IMR-90 (cell line): ENCODE measurements at regions not wholly inside any gene's neighbourhood (a gene's known extent, or its start where the extent isn't known, plus 50 kb on each side); places are given as distances from the start of the nearest gene placed in this dataset.

ENCODE experiments used
- ATAC-seq: fragments of 200-7000 bp; cut with Tn5 transposase; 2 replicates; pipeline ENCODE4 v1.9.1; 2020; ENCODE audit warnings: low read depth, mild to moderate bottlenecking, moderate library complexity
- BruUV-seq: library from RNA; stranded (reverse); fragments of 400-500 nt; replicated peaks from 2 replicates; lab custom pipeline; 2021; lab: Mats Ljungman, UMichigan
- CTCF ChIA-PET: fragments of 300-600 bp; formaldehyde crosslinking; extraction: SDS; loops from one replicate; lab custom pipeline; 2021; ENCODE audit warnings: antibody characterized with exemption; lab: Yijun Ruan, JAX
- POLR2A ChIA-PET: fragments of 300-600 bp; sonication (Branson Sonifier 250); formaldehyde crosslinking; loops from one replicate; lab custom pipeline; 2022; ENCODE audit warnings: antibody characterized with exemption; ENCODE audit not compliant: unreplicated experiment; lab: Charles Lee
- DNase-seq: peaks from one replicate; pipeline ENCODE4 v3.0.0; 2013
- H2AFZ ChIP-seq: replicated peaks from 2 replicates; pipeline ENCODE3; 2013; ENCODE audit warnings: low read length, mild to moderate bottlenecking; ENCODE audit not compliant: poor library complexity
- H2AK5ac ChIP-seq: 2 replicates; pipeline ENCODE4 v1.6.1; 2013; ENCODE audit warnings: low read depth, low read length, inconsistent platforms
- H2AK9ac ChIP-seq: replicated peaks from 2 replicates; pipeline ENCODE3; 2013; ENCODE audit warnings: mild to moderate bottlenecking, low read depth, low read length, moderate library complexity; ENCODE audit not compliant: poor library complexity
- H2BK120ac ChIP-seq: 2 replicates; pipeline ENCODE4 v1.6.1; 2013; ENCODE audit warnings: low read depth, low read length, inconsistent platforms
- H2BK15ac ChIP-seq: 3 replicates; pipeline ENCODE4 v1.6.1; 2013; ENCODE audit warnings: low read depth, low read length, inconsistent platforms
- H2BK20ac ChIP-seq: 2 replicates; pipeline ENCODE4 v1.6.1; 2013; ENCODE audit warnings: low read depth, mild to moderate bottlenecking, inconsistent platforms, low read length, moderate library complexity
- H2BK5ac ChIP-seq: 2 replicates; pipeline ENCODE4 v1.6.1; 2013; ENCODE audit warnings: mild to moderate bottlenecking, low read depth, low read length, inconsistent platforms; ENCODE audit not compliant: poor library complexity, severe bottlenecking
- H3K14ac ChIP-seq: replicated peaks from 2 replicates; pipeline ENCODE4 v1.6.1; 2013; ENCODE audit warnings: low read depth, low read length, inconsistent platforms
- H3K18ac ChIP-seq: 2 replicates; pipeline ENCODE4 v1.6.1; 2013; ENCODE audit warnings: low read depth, low read length, control low read depth
- H3K23ac ChIP-seq: 2 replicates; pipeline ENCODE4 v1.6.1; 2013; ENCODE audit warnings: low read depth, low read length, inconsistent platforms
- H3K27ac ChIP-seq: 2 replicates; pipeline ENCODE4 v1.5.1; 2013; ENCODE audit warnings: mild to moderate bottlenecking, control low read depth, low read length; ENCODE audit not compliant: insufficient read depth
- H3K27me3 ChIP-seq: 2 replicates; pipeline ENCODE4 v1.6.1; 2013; ENCODE audit warnings: low read length; ENCODE audit not compliant: control insufficient read depth, insufficient read depth
- H3K36me3 ChIP-seq: 2 replicates; pipeline ENCODE4 v1.6.1; 2013; ENCODE audit warnings: low read length, mixed read lengths; ENCODE audit not compliant: control insufficient read depth, insufficient read depth
- H3K4ac ChIP-seq: 2 replicates; pipeline ENCODE4 v1.6.1; 2013; ENCODE audit warnings: low read depth, low read length, inconsistent platforms
- H3K4me1 ChIP-seq: 2 replicates; pipeline ENCODE4 v1.6.1; 2013; ENCODE audit warnings: low read length, mixed read lengths; ENCODE audit not compliant: control insufficient read depth, insufficient read depth
- H3K4me2 ChIP-seq: 2 replicates; pipeline ENCODE4 v1.6.1; 2013; ENCODE audit warnings: low read depth, mild to moderate bottlenecking, control low read depth, low read length, moderate library complexity
- H3K4me3 ChIP-seq: 2 replicates; pipeline ENCODE4 v1.5.1; 2013; ENCODE audit warnings: low read depth, mild to moderate bottlenecking, control low read depth, low read length, moderate library complexity; ENCODE audit not compliant: insufficient read depth
- H3K56ac ChIP-seq: 2 replicates; pipeline ENCODE4 v1.6.1; 2013; ENCODE audit warnings: low read length, inconsistent platforms; ENCODE audit not compliant: insufficient read depth; ENCODE audit errors: extremely low read depth
- H3K79me1 ChIP-seq, 2 experiments: 2 replicates each; pipeline ENCODE4 v1.6.1; 2013; ENCODE audit warnings: low read length in 2 of 2, inconsistent platforms in 1 of 2, low read depth in 1 of 2
- H3K9ac ChIP-seq: 2 replicates; pipeline ENCODE4 v1.6.1; 2013; ENCODE audit warnings: low read depth, low read length, control low read depth
- H3K9me1 ChIP-seq: 2 replicates; pipeline ENCODE4 v1.6.1; 2013; ENCODE audit warnings: low read length, inconsistent platforms; ENCODE audit not compliant: insufficient read depth
- H3K9me3 ChIP-seq: 2 replicates; pipeline ENCODE4 v1.6.1; 2013; ENCODE audit warnings: low read length; ENCODE audit not compliant: control insufficient read depth, insufficient read depth
- H4K20me1 ChIP-seq: 2 replicates; pipeline ENCODE4 v1.6.1; 2013; ENCODE audit warnings: low read length, inconsistent platforms; ENCODE audit not compliant: insufficient read depth
- H4K5ac ChIP-seq: 2 replicates; pipeline ENCODE4 v1.6.1; 2013; ENCODE audit warnings: mild to moderate bottlenecking, low read depth, low read length, control low read depth
- H4K8ac ChIP-seq, 2 experiments: 2 replicates each; pipeline ENCODE4 v1.6.1; 2013; ENCODE audit warnings: low read depth in 2 of 2, low read length in 2 of 2, control low read depth in 1 of 2, inconsistent platforms in 1 of 2
- H4K91ac ChIP-seq: 2 replicates; pipeline ENCODE4 v1.6.1; 2013; ENCODE audit warnings: low read depth, low read length, inconsistent platforms; ENCODE audit not compliant: insufficient read depth
- BHLHE40 ChIP-seq: fragments of 150-350 bp; IDR thresholded peaks from 2 replicates; pipeline ENCODE4 v1.6.1; 2016; ENCODE audit warnings: mild to moderate bottlenecking, low read depth, low read length
- CEBPB ChIP-seq: IDR thresholded peaks from 2 replicates; pipeline ENCODE4 v1.6.1; 2012; ENCODE audit warnings: low read depth, low read length, improper control_type of control experiment
- CHD1 ChIP-seq: IDR thresholded peaks from 2 replicates; pipeline ENCODE4 v1.6.1; 2012; ENCODE audit warnings: low read depth, low read length, improper control_type of control experiment
- CTCF ChIP-seq: conservative IDR thresholded peaks from 2 replicates; pipeline ENCODE4 v1.5.1; 2012; ENCODE audit warnings: mild to moderate bottlenecking, low read depth, low read length, improper control_type of control experiment
- MAFK ChIP-seq: IDR thresholded peaks from 2 replicates; pipeline ENCODE4 v1.6.1; 2012; ENCODE audit warnings: low read depth, low read length, improper control_type of control experiment
- MXI1 ChIP-seq: IDR thresholded peaks from 2 replicates; pipeline ENCODE4 v1.6.1; 2012; ENCODE audit warnings: low read depth, mild to moderate bottlenecking, low read length, moderate library complexity, borderline replicate concordance
- NFE2L2 ChIP-seq: fragments of 150-350 bp; IDR thresholded peaks from 2 replicates; pipeline ENCODE4 v1.6.1; 2016; ENCODE audit warnings: low read depth, mild to moderate bottlenecking, low read length
- POLR2A ChIP-seq: IDR thresholded peaks from 2 replicates; pipeline ENCODE4 v1.6.1; 2012; ENCODE audit warnings: mild to moderate bottlenecking, low read depth, low read length
- RAD21 ChIP-seq: IDR thresholded peaks from 2 replicates; pipeline ENCODE4 v1.6.1; 2012; ENCODE audit warnings: low read length, improper control_type of control experiment
- RCOR1 ChIP-seq: IDR thresholded peaks from 2 replicates; pipeline ENCODE4 v1.6.1; 2012; ENCODE audit warnings: mild to moderate bottlenecking, low read length, improper control_type of control experiment; ENCODE audit not compliant: insufficient replicate concordance
- RFX5 ChIP-seq: IDR thresholded peaks from 2 replicates; pipeline ENCODE4 v1.8.0; 2012; ENCODE audit warnings: low read depth, mild to moderate bottlenecking, low read length, moderate library complexity
- SMC3 ChIP-seq: fragments of 150-350 bp; IDR thresholded peaks from 2 replicates; pipeline ENCODE4 v1.6.1; 2016; ENCODE audit warnings: low read depth, mild to moderate bottlenecking, antibody characterized with exemption, low read length, moderate library complexity
- WGBS, 2 experiments: methylation state at CpG; one replicate each; pipeline versions ENCODE4 v1.1.5 to v1.1.7; 2013; ENCODE audit warnings: missing lambda C conversion rate in 2 of 2; ENCODE audit not compliant: insufficient read length in 1 of 2; ENCODE audit errors: extremely low coverage in 2 of 2; 5-methylcytosine and 5-hydroxymethylcytosine counted together
- dilution Hi-C: fragments of 300-500 bp; cut with HindIII; formaldehyde crosslinking; loops from one replicate; pipeline ENCODE4 v1.14.3; 2018; ENCODE audit warnings: low sequenced_read_pairs; ENCODE audit not compliant: unreplicated experiment
- in situ Hi-C: fragments of 300-500 bp; cut with MboI; formaldehyde crosslinking; loops from 3 replicates; pipeline ENCODE4 v1.14.3; 2019; ENCODE audit warnings: low sequenced_read_pairs, inconsistent platforms, mixed read lengths
- intact Hi-C: fragments of 100-400 bp; cut with micrococcal nuclease; formaldehyde crosslinking; loops from 2 replicates; pipeline ENCODE4 v1.10.0; 2022
- TF ChIP-seq, protein P1 (sequence below): fragments of 150-350 bp; IDR thresholded peaks from 2 replicates; pipeline ENCODE4 v1.6.1; 2017; ENCODE audit warnings: mild to moderate bottlenecking, antibody characterized with exemption, low read length, low read depth

GRCh38 chr10:117781216-117781831 is 238.8 kb downstream of the EMX2 start:
- no TSS peak for BruUV-seq
- Histone ChIP-seq H4K8ac (no peak overlapping the region), H2AK5ac (no peak overlapping the region), H3K27me3 (no peaks in the 10 kb centered on the region), H3K14ac (no peak overlapping the region), H3K36me3 (no peaks in the 10 kb centered on the region), H3K27ac (no peak overlapping the region), H3K9me1 (no peaks in the 10 kb centered on the region), H2BK5ac (no peak overlapping the region), H3K9me3 (peaks cover 36% of the 10 kb centered on the region), H3K4me3 (no peak overlapping the region), H4K5ac (no peak overlapping the region), H3K4me1 (no peaks in the 10 kb centered on the region), H2BK120ac (no peak overlapping the region), H2BK20ac (no peak overlapping the region), H2AK9ac (no peak overlapping the region), H2AFZ (no peak overlapping the region), H2BK15ac (no peak overlapping the region), H4K91ac (no peak overlapping the region), H3K9ac (no peak overlapping the region), H3K18ac (no peak overlapping the region), H3K4me2 (no peak overlapping the region), H4K20me1 (no peaks in the 10 kb centered on the region), H3K79me1 (no peaks in the 10 kb centered on the region), H3K56ac (no peak overlapping the region), H3K4ac (no peak overlapping the region), H3K23ac (no peak overlapping the region)
- no CpG with 5 or more reads among the region's 7 CpGs for WGBS, 2 experiments
- in situ Hi-C loops (no loop called here), intact Hi-C loops (no loop called here), dilution Hi-C loops (no loop called here)
- CTCF ChIA-PET, result no interaction called here
- POLR2A ChIA-PET, result no interaction called here
- TF ChIP-seq CTCF (no peak), POLR2A (no peak), NFE2L2 (no peak), RAD21 (no peak), BHLHE40 (no peak), SMC3 (no peak), CEBPB (no peak), RFX5 (no peak), RCOR1 (no peak), MXI1 (no peak), CHD1 (no peak), MAFK (no peak)
- TF ChIP-seq, protein P1, sequence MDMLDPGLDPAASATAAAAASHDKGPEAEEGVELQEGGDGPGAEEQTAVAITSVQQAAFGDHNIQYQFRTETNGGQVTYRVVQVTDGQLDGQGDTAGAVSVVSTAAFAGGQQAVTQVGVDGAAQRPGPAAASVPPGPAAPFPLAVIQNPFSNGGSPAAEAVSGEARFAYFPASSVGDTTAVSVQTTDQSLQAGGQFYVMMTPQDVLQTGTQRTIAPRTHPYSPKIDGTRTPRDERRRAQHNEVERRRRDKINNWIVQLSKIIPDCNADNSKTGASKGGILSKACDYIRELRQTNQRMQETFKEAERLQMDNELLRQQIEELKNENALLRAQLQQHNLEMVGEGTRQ, result no peak
- DNase-seq (no peak), ATAC-seq (no peak)
